Activated CD4-positive, alpha-beta T cell treated with anti-CD3 and anti-CD28 coated beads for 36 hours (primary cell): ENCODE measurements at regions not wholly inside any gene's neighbourhood (a gene's known extent, or its start where the extent isn't known, plus 50 kb on each side); places are given as distances from the start of the nearest gene placed in this dataset.

Experiments used
- ATAC-seq: fragments of 200-7000 bp; cut with Tn5 transposase; one replicate; pipeline ENCODE4 v1.10.0; 2021; ENCODE audit warnings: mild to moderate bottlenecking, moderate library complexity
- CTCF ChIA-PET: fragments of 350-600 bp; sonication (Branson Sonifier 250); formaldehyde crosslinking; loops from one replicate; lab custom pipeline; 2021; ENCODE audit warnings: antibody characterized with exemption; lab: Charles Lee
- POLR2A ChIA-PET: fragments of 350-600 bp; sonication (Branson Sonifier 250); formaldehyde crosslinking; loops from one replicate; lab custom pipeline; 2021; ENCODE audit warnings: antibody characterized with exemption, inconsistent platforms; lab: Charles Lee
- DNase-seq: peaks from one replicate; pipeline ENCODE4 v3.0.0-alpha.2; 2020
- H3K27ac Mint-ChIP-seq: one replicate; pipeline ENCODE4 v1.8.0; 2021; ENCODE audit warnings: mixed read lengths
- H3K27me3 Mint-ChIP-seq: one replicate; pipeline ENCODE4 v1.8.0; 2021; ENCODE audit warnings: mixed read lengths
- H3K36me3 Mint-ChIP-seq: one replicate; pipeline ENCODE4 v1.8.0; 2021; ENCODE audit warnings: low read depth, mixed read lengths
- H3K4me1 Mint-ChIP-seq: one replicate; pipeline ENCODE4 v1.8.0; 2021; ENCODE audit warnings: mixed read lengths
- H3K4me3 Mint-ChIP-seq: one replicate; pipeline ENCODE4 v1.8.0; 2021; ENCODE audit warnings: mild to moderate bottlenecking, moderate library complexity, mixed read lengths
- H3K9me3 Mint-ChIP-seq: one replicate; pipeline ENCODE4 v1.8.0; 2021; ENCODE audit warnings: low read depth, mixed read lengths
- intact Hi-C, 2 experiments: fragments of 100-400 bp; cut with DNase I in 1 of 2; cut with micrococcal nuclease in 1 of 2; formaldehyde crosslinking; loops; one replicate each; pipeline versions ENCODE4 v1.14.2 to v1.15.1; 2022 to 2024; cut with DNase I, micrococcal nuclease

- H3K36me3 Mint-ChIP-seq: no peaks in the 10 kb centered on the region
- no peak overlapping the region for H3K27ac Mint-ChIP-seq
- no peaks in the 10 kb centered on the region for H3K9me3 Mint-ChIP-seq
- H3K27me3 Mint-ChIP-seq: peaks cover 8% of the 10 kb centered on the region
- ATAC-seq (no peak), DNase-seq (no peak)
- POLR2A ChIA-PET: no interaction called here
- CTCF ChIA-PET: no interaction called here
- no peak overlapping the region for H3K4me3 Mint-ChIP-seq
- H3K4me1 Mint-ChIP-seq: no peaks in the 10 kb centered on the region
- intact Hi-C loops: no loop called here
Observed at GRCh38 chr9:115262952-115263351, 145.0 kb upstream of the TNC start.

- H3K36me3 Mint-ChIP-seq: no peaks in the 10 kb centered on the region
- no peaks in the 10 kb centered on the region for H3K9me3 Mint-ChIP-seq
- no peak for ATAC-seq
- CTCF ChIA-PET: no interaction called here
- H3K4me1 Mint-ChIP-seq: no peaks in the 10 kb centered on the region
- DNase-seq: no peak
- POLR2A ChIA-PET: no interaction called here
- no peak overlapping the region for H3K27ac Mint-ChIP-seq
- H3K27me3 Mint-ChIP-seq: peaks cover 8% of the 10 kb centered on the region
- H3K4me3 Mint-ChIP-seq: no peak overlapping the region
- intact Hi-C loops: no loop called here
Observed at GRCh38 chr9:115263371-115264075, 145.6 kb upstream of the TNC start.

GRCh38 chr9:115264313-115264712, 146.4 kb upstream of the TNC start:
- H3K9me3 Mint-ChIP-seq: no peaks in the 10 kb centered on the region

GRCh38 chr9:115267790-115268189, 149.8 kb upstream of the TNC start:
- DNase-seq (no peak), ATAC-seq (no peak)
- Mint-ChIP-seq H3K4me3 (no peak overlapping the region), H3K27ac (no peak overlapping the region), H3K4me1 (no peaks in the 10 kb centered on the region), H3K27me3 (peaks cover 5% of the 10 kb centered on the region), H3K36me3 (no peaks in the 10 kb centered on the region), H3K9me3 (no peaks in the 10 kb centered on the region)
- intact Hi-C loops: no loop called here
- POLR2A ChIA-PET: no interaction called here
- CTCF ChIA-PET: no interaction called here

More at GRCh38 chr9:115264313-115264712, 146.4 kb upstream of the TNC start:
- Mint-ChIP-seq H3K36me3 (no peaks in the 10 kb centered on the region), H3K4me3 (no peak overlapping the region), H3K27ac (no peak overlapping the region), H3K27me3 (peaks cover 6% of the 10 kb centered on the region), H3K4me1 (no peaks in the 10 kb centered on the region)
- ChIA-PET POLR2A (no interaction called here), CTCF (no interaction called here)
- DNase-seq (no peak), ATAC-seq (no peak)
- intact Hi-C loops: no loop called here

- no peak for ATAC-seq
- Mint-ChIP-seq H3K27ac (no peak overlapping the region), H3K9me3 (peaks cover 2% of the 10 kb centered on the region), H3K4me1 (no peaks in the 10 kb centered on the region), H3K27me3 (peaks cover 16% of the 10 kb centered on the region), H3K36me3 (no peaks in the 10 kb centered on the region), H3K4me3 (no peak overlapping the region)
- intact Hi-C loops: no loop called here
- no peak for DNase-seq
- POLR2A ChIA-PET: no interaction called here
- CTCF ChIA-PET: no interaction called here
Observed at GRCh38 chr9:115275753-115276152, 157.8 kb upstream of the TNC start.

- Mint-ChIP-seq H3K4me1 (no peaks in the 10 kb centered on the region), H3K4me3 (no peak overlapping the region), H3K9me3 (peaks cover 2% of the 10 kb centered on the region), H3K36me3 (no peaks in the 10 kb centered on the region), H3K27me3 (peaks cover 19% of the 10 kb centered on the region), H3K27ac (no peak overlapping the region)
- intact Hi-C loops: no loop called here
- DNase-seq (no peak), ATAC-seq (no peak)
- ChIA-PET CTCF (no interaction called here), POLR2A (no interaction called here)
Observed at GRCh38 chr9:115276621-115277020, 158.7 kb upstream of the TNC start.

GRCh38 chr9:115277301-115277700, 159.3 kb upstream of the TNC start:
- no peaks in the 10 kb centered on the region for H3K36me3 Mint-ChIP-seq
- ATAC-seq (no peak), DNase-seq (no peak)
- H3K9me3 Mint-ChIP-seq: peaks cover 2% of the 10 kb centered on the region
- no peak overlapping the region for H3K4me3 Mint-ChIP-seq
- H3K27ac Mint-ChIP-seq: no peak overlapping the region
- intact Hi-C loops: no loop called here
- H3K4me1 Mint-ChIP-seq: no peaks in the 10 kb centered on the region
- H3K27me3 Mint-ChIP-seq: peaks cover 19% of the 10 kb centered on the region
- POLR2A ChIA-PET: no interaction called here
- CTCF ChIA-PET: no interaction called here

GRCh38 chr9:115278326-115279035, 160.5 kb upstream of the TNC start:
- ChIA-PET CTCF (no interaction called here), POLR2A (no interaction called here)
- DNase-seq (no peak), ATAC-seq (no peak)
- Mint-ChIP-seq H3K36me3 (no peaks in the 10 kb centered on the region), H3K27me3 (peaks cover 24% of the 10 kb centered on the region), H3K9me3 (peaks cover 2% of the 10 kb centered on the region), H3K4me3 (no peak overlapping the region), H3K4me1 (no peaks in the 10 kb centered on the region), H3K27ac (no peak overlapping the region)
- intact Hi-C loops: no loop called here

- Mint-ChIP-seq H3K27ac (no peak overlapping the region), H3K36me3 (no peaks in the 10 kb centered on the region)
- intact Hi-C loops: no loop called here
Observed at GRCh38 chr9:115283395-115283794, 165.4 kb upstream of the TNC start.

GRCh38 chr9:115285836-115286235, 167.9 kb upstream of the TNC start:
- Mint-ChIP-seq H3K27ac (no peak overlapping the region), H3K9me3 (no peaks in the 10 kb centered on the region), H3K4me1 (no peaks in the 10 kb centered on the region), H3K4me3 (no peak overlapping the region), H3K27me3 (peaks cover 18% of the 10 kb centered on the region), H3K36me3 (no peaks in the 10 kb centered on the region)
- CTCF ChIA-PET: no interaction called here
- POLR2A ChIA-PET: no interaction called here
- ATAC-seq (no peak), DNase-seq (no peak)
- intact Hi-C loops: no loop called here

More at GRCh38 chr9:115283395-115283794, 165.4 kb upstream of the TNC start:
- Mint-ChIP-seq H3K4me3 (no peak overlapping the region), H3K4me1 (no peaks in the 10 kb centered on the region), H3K27me3 (peaks cover 23% of the 10 kb centered on the region), H3K9me3 (no peaks in the 10 kb centered on the region)
- ATAC-seq (no peak), DNase-seq (no peak)
- POLR2A ChIA-PET: no interaction called here
- CTCF ChIA-PET: interaction anchor here (0.6 kb wide), 1 partner anchor 9 kb away, joined by 3 read pairs; no protein-coding TSS in a partner anchor

- intact Hi-C loops: no loop called here
- Mint-ChIP-seq H3K27ac (no peak overlapping the region), H3K9me3 (no peaks in the 10 kb centered on the region), H3K27me3 (peaks cover 18% of the 10 kb centered on the region), H3K4me1 (no peaks in the 10 kb centered on the region), H3K36me3 (no peaks in the 10 kb centered on the region), H3K4me3 (no peak overlapping the region)
- POLR2A ChIA-PET: no interaction called here
- no peak for DNase-seq
- no peak for ATAC-seq
- CTCF ChIA-PET: no interaction called here
Observed at GRCh38 chr9:115286411-115286810, 168.5 kb upstream of the TNC start.

- POLR2A ChIA-PET: no interaction called here
- H3K4me3 Mint-ChIP-seq: no peak overlapping the region
- no peak for DNase-seq
- no peaks in the 10 kb centered on the region for H3K9me3 Mint-ChIP-seq
- H3K27ac Mint-ChIP-seq: no peak overlapping the region
- no peaks in the 10 kb centered on the region for H3K4me1 Mint-ChIP-seq
- ATAC-seq: no peak
- CTCF ChIA-PET: no interaction called here
- H3K36me3 Mint-ChIP-seq: no peaks in the 10 kb centered on the region
- intact Hi-C loops: no loop called here
- peaks cover 5% of the 10 kb centered on the region for H3K27me3 Mint-ChIP-seq
Observed at GRCh38 chr9:115289757-115290208, 171.8 kb upstream of the TNC start.
